ENCODE measurements at regions not wholly inside any gene's neighbourhood (a gene's known extent, or its start where the extent isn't known, plus 50 kb on each side); places are given as distances from the start of the nearest gene placed in this dataset.

GRCh38 chr2:226478109-226478809 is 321.4 kb downstream of the IRS1 start (continued):
- peak; percentile 77; the same call in 1 of the 2 replicates for TF ChIP-seq HBP1 (CRISPR knock-in tag; IDR thresholded peaks at IDR 0.05; ENCODE audit: low read depth)
- TF ChIP-seq ZNF20 (CRISPR knock-in tag; IDR thresholded peaks at IDR 0.05): no peak
- peak; percentile 45; the same call in 1 of the 2 replicates for TF ChIP-seq ZNF281 (CRISPR knock-in tag; IDR thresholded peaks at IDR 0.05; ENCODE audit: borderline replicate concordance)
- peak; percentile 84 for TF ChIP-seq ZNF724P (CRISPR knock-in tag; IDR thresholded peaks at IDR 0.05; ENCODE audit: borderline replicate concordance)
- TF ChIP-seq, protein P1, sequence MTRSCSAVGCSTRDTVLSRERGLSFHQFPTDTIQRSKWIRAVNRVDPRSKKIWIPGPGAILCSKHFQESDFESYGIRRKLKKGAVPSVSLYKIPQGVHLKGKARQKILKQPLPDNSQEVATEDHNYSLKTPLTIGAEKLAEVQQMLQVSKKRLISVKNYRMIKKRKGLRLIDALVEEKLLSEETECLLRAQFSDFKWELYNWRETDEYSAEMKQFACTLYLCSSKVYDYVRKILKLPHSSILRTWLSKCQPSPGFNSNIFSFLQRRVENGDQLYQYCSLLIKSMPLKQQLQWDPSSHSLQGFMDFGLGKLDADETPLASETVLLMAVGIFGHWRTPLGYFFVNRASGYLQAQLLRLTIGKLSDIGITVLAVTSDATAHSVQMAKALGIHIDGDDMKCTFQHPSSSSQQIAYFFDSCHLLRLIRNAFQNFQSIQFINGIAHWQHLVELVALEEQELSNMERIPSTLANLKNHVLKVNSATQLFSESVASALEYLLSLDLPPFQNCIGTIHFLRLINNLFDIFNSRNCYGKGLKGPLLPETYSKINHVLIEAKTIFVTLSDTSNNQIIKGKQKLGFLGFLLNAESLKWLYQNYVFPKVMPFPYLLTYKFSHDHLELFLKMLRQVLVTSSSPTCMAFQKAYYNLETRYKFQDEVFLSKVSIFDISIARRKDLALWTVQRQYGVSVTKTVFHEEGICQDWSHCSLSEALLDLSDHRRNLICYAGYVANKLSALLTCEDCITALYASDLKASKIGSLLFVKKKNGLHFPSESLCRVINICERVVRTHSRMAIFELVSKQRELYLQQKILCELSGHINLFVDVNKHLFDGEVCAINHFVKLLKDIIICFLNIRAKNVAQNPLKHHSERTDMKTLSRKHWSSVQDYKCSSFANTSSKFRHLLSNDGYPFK (CRISPR knock-in tag; IDR thresholded peaks at IDR 0.05; ENCODE audit: borderline replicate concordance): no peak
- TF ChIP-seq ZNF101 (CRISPR knock-in tag; IDR thresholded peaks at IDR 0.05; ENCODE audit: borderline replicate concordance, low read depth): no peak
- TF ChIP-seq RORA (CRISPR knock-in tag; IDR thresholded peaks at IDR 0.05): no peak
- TF ChIP-seq NBN (conservative IDR thresholded peaks at IDR 0.05): no peak
- TF ChIP-seq HMG20A (CRISPR knock-in tag; IDR thresholded peaks at IDR 0.05; ENCODE audit: borderline replicate concordance): peak; percentile 86; the same call in 1 of the 2 replicates
- no peak for TF ChIP-seq PRDM4 (CRISPR knock-in tag; IDR thresholded peaks at IDR 0.05; ENCODE audit: borderline replicate concordance)
- no peak for TF ChIP-seq SYNCRIP (IDR thresholded peaks at IDR 0.05; ENCODE audit: insufficient read depth, low read depth, low read length)
- TF ChIP-seq ZSCAN9 (CRISPR knock-in tag; IDR thresholded peaks at IDR 0.05; ENCODE audit: borderline replicate concordance): peak; percentile 98
- TF ChIP-seq ZNF589 (CRISPR knock-in tag; conservative IDR thresholded peaks at IDR 0.05): no peak
- TF ChIP-seq ZSCAN29 (CRISPR knock-in tag; conservative IDR thresholded peaks at IDR 0.05): no peak
- no peak for TF ChIP-seq MTA3 (CRISPR knock-in tag; IDR thresholded peaks at IDR 0.05)
- TF ChIP-seq NFE2 (CRISPR knock-in tag; IDR thresholded peaks at IDR 0.05): no peak
- TF ChIP-seq MED13 (CRISPR knock-in tag; IDR thresholded peaks at IDR 0.05): no peak
- TF ChIP-seq ZNF83 (CRISPR knock-in tag; IDR thresholded peaks at IDR 0.05; ENCODE audit: borderline replicate concordance): no peak
- TF ChIP-seq THAP11 (CRISPR knock-in tag; IDR thresholded peaks at IDR 0.05): 0 out of 2 replicates have a peak, but pooled peaks have one; percentile 52
- TF ChIP-seq ZNF274 (CRISPR knock-in tag; IDR thresholded peaks at IDR 0.05): peak; percentile 76; the same call in 1 of the 2 replicates
- 0 out of 2 replicates have a peak, but pooled peaks have one; percentile 53 for TF ChIP-seq ZNF326 (CRISPR knock-in tag; IDR thresholded peaks at IDR 0.05; ENCODE audit: borderline replicate concordance)
